ENCODE measurements at regions not wholly inside any gene's neighbourhood (a gene's known extent, or its start where the extent isn't known, plus 50 kb on each side); places are given as distances from the start of the nearest gene placed in this dataset.

GRCh38 chr11:106533046-106533445, 455.6 kb downstream of the AASDHPPT start:
- Histone ChIP-seq H3K27ac (ENCODE audit: low read depth, low read length) (no peak overlapping the region), H2AFZ (ENCODE audit: low read depth, low read length, poor library complexity, severe bottlenecking) (no peak overlapping the region), H3K9me3 (ENCODE audit: control insufficient read depth in 1 of 2, insufficient read depth in 1 of 2, low read depth in 1 of 2, low read length in 2 of 2) (no peaks in the 10 kb centered on the region), H3K4me3 (replicated peaks in 1 of 2; ENCODE audit: low read depth in 1 of 2, low read length in 2 of 2) (no peak overlapping the region), H3K27me3 (ENCODE audit: insufficient read depth, low read length) (no peaks in the 10 kb centered on the region), H3K4me2 (ENCODE audit: low read length) (no peak overlapping the region), H4K20me1 (ENCODE audit: insufficient read depth) (no peaks in the 10 kb centered on the region), H3K4me1 (ENCODE audit: control insufficient read depth in 1 of 2, insufficient read depth in 2 of 2, low read length in 2 of 2) (no peaks in the 10 kb centered on the region), H3K9me2 (ENCODE audit: insufficient read depth) (no peaks in the 10 kb centered on the region), H3K79me2 (ENCODE audit: insufficient read depth, low read length) (no peaks in the 10 kb centered on the region), H3K9ac (ENCODE audit: low read length) (no peak overlapping the region), H3K36me3 (ENCODE audit: control insufficient read depth in 1 of 2, insufficient read depth in 2 of 2, low read length in 2 of 2) (no peaks in the 10 kb centered on the region)
- intact Hi-C loops (cut with micrococcal nuclease): no loop called here
- RAD21 ChIA-PET (ENCODE audit: low non-redundant PET in 1 of 2, low total read pairs in 2 of 2, uncharacterized antibody in 2 of 2, unreplicated experiment in 2 of 2): no interaction called here
- CTCF ChIA-PET: no interaction called here
- no peak for ATAC-seq
- POLR2A ChIA-PET: no interaction called here
- no TSS peak for BruUV-seq (replicated peaks)
- TF ChIP-seq EGR1 (IDR thresholded peaks at IDR 0.05; ENCODE audit: low read depth) (no peak), EZH2 (IDR thresholded peaks at IDR 0.05) (no peak), CEBPB (IDR thresholded peaks at IDR 0.05; ENCODE audit: low read depth) (no peak), ZFX (IDR thresholded peaks at IDR 0.05) (no peak), ATF3 (IDR thresholded peaks at IDR 0.05) (no peak), YY1 (IDR thresholded peaks at IDR 0.05; ENCODE audit: extremely low read depth, insufficient replicate concordance, low read depth, low read length) (no peak), CBX3 (IDR thresholded peaks at IDR 0.05; ENCODE audit: low read depth) (no peak), POLR2A (IDR thresholded peaks at IDR 0.05; ENCODE audit: borderline replicate concordance, extremely low read depth, insufficient read depth, insufficient read length) (no peak), MAX (IDR thresholded peaks at IDR 0.05) (no peak), SRF (IDR thresholded peaks at IDR 0.05; ENCODE audit: low read depth) (no peak), REST (IDR thresholded peaks at IDR 0.05; ENCODE audit: low read depth) (no peak), FOSL1 (IDR thresholded peaks at IDR 0.05; ENCODE audit: low read depth) (no peak), EZH2phosphoT487 (IDR thresholded peaks at IDR 0.05; ENCODE audit: borderline replicate concordance) (no peak), ZNF274 (IDR thresholded peaks at IDR 0.05; ENCODE audit: low read depth, low read length) (no peak), TCF7L2 (IDR thresholded peaks at IDR 0.05; ENCODE audit: borderline replicate concordance, extremely low read depth, insufficient read depth, insufficient read length) (no peak), ZBTB33 (IDR thresholded peaks at IDR 0.05; ENCODE audit: extremely low read depth, insufficient replicate concordance, low read length) (no peak), RAD21 (IDR thresholded peaks at IDR 0.05; ENCODE audit: low read depth) (no peak), POLR2AphosphoS5 (IDR thresholded peaks at IDR 0.05; ENCODE audit: low read depth, low read length) (no peak), SP1 (IDR thresholded peaks at IDR 0.05; ENCODE audit: low read depth) (no peak)
- no peak for DNase-seq (ENCODE audit: low read depth, low spot score)
